HG03520 (cell line): ENCODE measurements at regions not wholly inside any gene's neighbourhood (a gene's known extent, or its start where the extent isn't known, plus 50 kb on each side); places are given as distances from the start of the nearest gene placed in this dataset.
"Not testable (repeated sequence)": the region's sequence is repeated elsewhere in the genome, so short reads cannot be mapped to it uniquely, and the experiment has no call there.

Experiments
- ATAC-seq: cut with Tn5 transposase; IDR thresholded peaks from one replicate; pipeline ENCODE4 v1.9.1; 2021; ENCODE audit warnings: mild to moderate bottlenecking, moderate library complexity; ENCODE audit not compliant: unreplicated experiment

- no peak for ATAC-seq
Observed at GRCh38 chr5:135161221-135161620, 127.2 kb upstream of the PITX1 start.

GRCh38 chr5:135160036-135160675 lies 126.1 kb upstream of the PITX1 start:
- no peak for ATAC-seq

GRCh38 chr5:135159626-135160025 lies 125.6 kb upstream of the PITX1 start:
- no peak for ATAC-seq

GRCh38 chr5:135158982-135159381 lies 125.0 kb upstream of the PITX1 start:
- no peak for ATAC-seq

- ATAC-seq: no peak
Observed at GRCh38 chr5:135158314-135158697, 124.3 kb upstream of the PITX1 start.

- ATAC-seq: no peak
Observed at GRCh38 chr5:135157421-135158313, 123.6 kb upstream of the PITX1 start.

- ATAC-seq: no peak
Observed at GRCh38 chr5:135156715-135157404, 122.8 kb upstream of the PITX1 start.

GRCh38 chr5:135156337-135156714 lies 122.3 kb upstream of the PITX1 start:
- no peak for ATAC-seq

GRCh38 chr5:135155616-135156214 lies 121.7 kb upstream of the PITX1 start:
- ATAC-seq: no peak

GRCh38 chr5:135154961-135155360 lies 120.9 kb upstream of the PITX1 start:
- no peak for ATAC-seq

- no peak for ATAC-seq
Observed at GRCh38 chr5:135154197-135154596, 120.2 kb upstream of the PITX1 start.

- no peak for ATAC-seq
Observed at GRCh38 chr5:135153661-135154060, 119.6 kb upstream of the PITX1 start.

- no peak for ATAC-seq
Observed at GRCh38 chr5:135153259-135153658, 119.2 kb upstream of the PITX1 start.

- not testable (repeated sequence) for ATAC-seq
Observed at GRCh38 chr5:135151660-135152059, 117.6 kb upstream of the PITX1 start.

- ATAC-seq: no peak
Observed at GRCh38 chr5:135151256-135151655, 117.2 kb upstream of the PITX1 start.

GRCh38 chr5:135150767-135151166 lies 116.7 kb upstream of the PITX1 start:
- no peak for ATAC-seq

GRCh38 chr5:135149956-135150723 lies 116.1 kb upstream of the PITX1 start:
- no peak for ATAC-seq

- no peak for ATAC-seq
Observed at GRCh38 chr5:135149229-135149955, 115.4 kb upstream of the PITX1 start.

GRCh38 chr5:135147294-135148090 lies 113.5 kb upstream of the PITX1 start:
- ATAC-seq: no peak
